ENCODE measurements at regions not wholly inside any gene's neighbourhood (a gene's known extent, or its start where the extent isn't known, plus 50 kb on each side); places are given as distances from the start of the nearest gene placed in this dataset.
"Not testable (repeated sequence)": the region's sequence is repeated elsewhere in the genome, so short reads cannot be mapped to it uniquely, and the experiment has no call there.

GRCh38 chr3:22882834-22883233 is 320.3 kb upstream of the UBE2E2 start:
- TF ChIP-seq CTCF (IDR thresholded peaks at IDR 0.05; ENCODE audit: low read length); EZH2 (IDR thresholded peaks at IDR 0.05; ENCODE audit: borderline replicate concordance, low read length): not testable (repeated sequence)
